SK-N-MC (cell line): ENCODE measurements at regions not wholly inside any gene's neighbourhood (a gene's known extent, or its start where the extent isn't known, plus 50 kb on each side); places are given as distances from the start of the nearest gene placed in this dataset.
"Not testable (repeated sequence)": the region's sequence is repeated elsewhere in the genome, so short reads cannot be mapped to it uniquely, and the experiment has no call there.

Experiments
- DNase-seq: peaks from one replicate; pipeline ENCODE4 v3.0.0-alpha.2; 2011; ENCODE audit warnings: low read depth, low spot score
- H3K27ac ChIP-seq: fragments of 200-600 bp; sonication (generic); 2 replicates; pipeline ENCODE4 v1.5.1; 2016; ENCODE audit warnings: mixed run types
- H3K36me3 ChIP-seq: fragments of 200-600 bp; sonication (generic); 2 replicates; pipeline ENCODE4 v1.6.1; 2017; ENCODE audit warnings: antibody characterized with exemption, low read length, mixed read lengths; ENCODE audit not compliant: insufficient read depth
- H3K4me3 ChIP-seq: fragments of 200-600 bp; sonication (generic); 2 replicates; pipeline ENCODE4 v1.5.1; 2016
- H3K9ac ChIP-seq: fragments of 200-600 bp; sonication (generic); 2 replicates; pipeline ENCODE4 v1.8.0; 2017; ENCODE audit warnings: mixed run types, mixed read lengths; ENCODE audit not compliant: insufficient read length
- H3K9me3 ChIP-seq: fragments of 200-600 bp; sonication (generic); 2 replicates; pipeline ENCODE4 v1.6.1; 2017; ENCODE audit warnings: low read depth, mild to moderate bottlenecking, antibody characterized with exemption, low read length, moderate library complexity, mixed read lengths
- EZH2 ChIP-seq: fragments of 200-600 bp; sonication (generic); IDR thresholded peaks from one replicate; pipeline ENCODE4 v1.6.1; 2017; ENCODE audit warnings: antibody characterized with exemption
- FOXP2 ChIP-seq: optimal IDR thresholded peaks from 2 replicates; pipeline ENCODE3; 2011; ENCODE audit warnings: mild to moderate bottlenecking, moderate library complexity; ENCODE audit not compliant: insufficient read depth; ENCODE audit errors: extremely low read length, control extremely low read depth
- POLR2AphosphoS5 ChIP-seq: IDR thresholded peaks from 2 replicates; pipeline ENCODE4 v1.6.1; 2012; ENCODE audit warnings: mild to moderate bottlenecking, low read depth, low read length, borderline replicate concordance

GRCh38 chr10:9137368-9137767 lies 1082.9 kb downstream of the GATA3 start:
- no peak for TF ChIP-seq FOXP2
- TF ChIP-seq EZH2 = no peak
- no peak for TF ChIP-seq POLR2AphosphoS5
- H3K4me3 ChIP-seq = no peak overlapping the region
- DNase-seq = no peak
- no peak overlapping the region for H3K9ac ChIP-seq
- H3K36me3 ChIP-seq = no peaks in the 10 kb centered on the region
- no peaks in the 10 kb centered on the region for H3K9me3 ChIP-seq
- no peak overlapping the region for H3K27ac ChIP-seq

- not testable (repeated sequence) for H3K4me3 ChIP-seq, DNase-seq, H3K9me3 ChIP-seq, H3K27ac ChIP-seq, H3K36me3 ChIP-seq, H3K9ac ChIP-seq
These were observed 1084.3 kb downstream of the GATA3 start for GRCh38 chr10:9138829-9139228.

GRCh38 chr10:9140373-9140772 lies 1085.9 kb downstream of the GATA3 start:
- DNase-seq = no peak
- Histone ChIP-seq H3K4me3 (no peak overlapping the region), H3K9me3 (no peaks in the 10 kb centered on the region), H3K27ac (no peak overlapping the region), H3K36me3 (no peaks in the 10 kb centered on the region), H3K9ac (no peak overlapping the region)
- TF ChIP-seq FOXP2 = no peak
- TF ChIP-seq EZH2 = no peak
- no peak for TF ChIP-seq POLR2AphosphoS5

- H3K4me3 ChIP-seq = no peak overlapping the region
- no peaks in the 10 kb centered on the region for H3K9me3 ChIP-seq
- TF ChIP-seq POLR2AphosphoS5 = no peak
- TF ChIP-seq FOXP2 = no peak
- no peak for TF ChIP-seq EZH2
- no peaks in the 10 kb centered on the region for H3K36me3 ChIP-seq
- no peak overlapping the region for H3K9ac ChIP-seq
- no peak for DNase-seq
- H3K27ac ChIP-seq = no peak overlapping the region
These were observed 1093.0 kb downstream of the GATA3 start for GRCh38 chr10:9147475-9147874.

- Histone ChIP-seq H3K27ac (no peak overlapping the region), H3K9me3 (no peaks in the 10 kb centered on the region), H3K9ac (no peak overlapping the region), H3K36me3 (no peaks in the 10 kb centered on the region), H3K4me3 (no peak overlapping the region)
- no peak for TF ChIP-seq POLR2AphosphoS5
- no peak for TF ChIP-seq EZH2
- TF ChIP-seq FOXP2 = no peak
- DNase-seq = no peak
These were observed 1094.6 kb downstream of the GATA3 start for GRCh38 chr10:9149134-9149533.

GRCh38 chr10:9153057-9153456 lies 1098.6 kb downstream of the GATA3 start:
- H3K4me3 ChIP-seq, H3K27ac ChIP-seq, DNase-seq, H3K9ac ChIP-seq, H3K36me3 ChIP-seq, H3K9me3 ChIP-seq: not testable (repeated sequence)

- TF ChIP-seq POLR2AphosphoS5 (no peak), FOXP2 (no peak), EZH2 (no peak)
- no peak overlapping the region for H3K9ac ChIP-seq
- H3K4me3 ChIP-seq = no peak overlapping the region
- H3K36me3 ChIP-seq = no peaks in the 10 kb centered on the region
- no peaks in the 10 kb centered on the region for H3K9me3 ChIP-seq
- no peak overlapping the region for H3K27ac ChIP-seq
- DNase-seq = no peak
These were observed 1103.2 kb downstream of the GATA3 start for GRCh38 chr10:9157656-9158055.

GRCh38 chr10:9158675-9159074 lies 1104.2 kb downstream of the GATA3 start:
- no peak for DNase-seq
- no peaks in the 10 kb centered on the region for H3K36me3 ChIP-seq
- no peak overlapping the region for H3K27ac ChIP-seq
- H3K4me3 ChIP-seq = no peak overlapping the region
- no peak overlapping the region for H3K9ac ChIP-seq
- TF ChIP-seq FOXP2 = no peak
- TF ChIP-seq POLR2AphosphoS5 = no peak
- TF ChIP-seq EZH2 = no peak
- no peaks in the 10 kb centered on the region for H3K9me3 ChIP-seq

- no peak for TF ChIP-seq EZH2
- no peak for TF ChIP-seq FOXP2
- no peak for TF ChIP-seq POLR2AphosphoS5
- DNase-seq = no peak
- no peak overlapping the region for H3K27ac ChIP-seq
These were observed 1105.8 kb downstream of the GATA3 start for GRCh38 chr10:9160275-9160674.

More at GRCh38 chr10:9160275-9160674, 1105.8 kb downstream of the GATA3 start:
- Histone ChIP-seq H3K36me3 (no peaks in the 10 kb centered on the region), H3K9me3 (no peaks in the 10 kb centered on the region), H3K4me3 (no peak overlapping the region), H3K9ac (no peak overlapping the region)
